Activated gamma-delta T cell treated with anti-CD3 and anti-CD28 coated beads, Interleukin-2, amount 50 U/mL, for 16 hours (primary cell): ENCODE measurements at regions not wholly inside any gene's neighbourhood (a gene's known extent, or its start where the extent isn't known, plus 50 kb on each side); places are given as distances from the start of the nearest gene placed in this dataset.

ENCODE experiments used
- DNase-seq: peaks from one replicate; pipeline ENCODE4 v3.0.0-alpha.2; 2020; ENCODE audit warnings: low read depth

DNA sequence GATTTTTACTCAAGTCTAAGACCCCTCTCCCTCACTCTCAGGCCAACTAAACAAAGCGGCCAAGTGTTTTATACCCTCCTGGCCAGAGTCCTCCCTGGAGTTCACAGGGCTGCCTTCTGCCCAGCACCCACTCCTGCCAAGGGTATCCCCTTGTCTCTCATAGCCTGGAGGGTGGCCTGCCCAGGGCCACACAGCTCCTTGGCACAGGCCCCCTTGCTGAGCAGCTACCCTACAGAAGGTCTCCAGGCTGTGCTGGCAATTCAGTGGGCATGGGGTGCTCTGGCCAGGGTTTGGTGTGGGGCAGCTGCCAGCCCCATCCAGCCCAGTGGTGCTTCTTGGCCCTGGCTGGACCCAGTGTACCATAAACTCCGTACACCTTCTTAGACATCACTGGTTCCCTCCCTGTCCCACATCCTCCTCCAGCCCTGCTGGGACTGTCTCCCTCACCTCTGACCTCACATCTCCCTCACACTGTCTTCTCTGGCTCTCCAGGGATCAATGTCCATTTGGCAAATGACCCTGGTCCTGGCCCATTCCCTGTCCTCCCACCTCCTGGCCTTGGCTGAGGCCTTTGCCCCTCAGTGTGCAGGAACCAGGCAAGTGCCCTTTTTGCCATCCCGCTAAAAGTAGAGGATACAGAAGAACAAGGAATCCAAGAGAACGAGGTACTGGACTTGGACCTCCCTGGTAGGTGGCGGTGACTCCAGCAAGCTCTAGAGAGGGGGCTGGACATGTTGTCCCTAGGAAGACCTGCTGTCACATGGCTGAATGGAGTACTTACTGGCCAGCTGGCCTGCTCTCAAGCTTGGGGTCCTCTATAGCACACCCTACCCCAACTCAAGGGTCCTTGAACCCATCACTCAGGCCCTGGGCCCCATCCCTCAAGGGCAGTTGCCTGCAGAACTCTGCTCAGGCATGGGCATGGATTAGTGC, 50.0 kb upstream of the TRPM1 start:
- no peak for DNase-seq

- DNase-seq, result no peak
Observed at GRCh38 chr15:31153531-31153930, 52.0 kb upstream of the TRPM1 start.

DNA sequence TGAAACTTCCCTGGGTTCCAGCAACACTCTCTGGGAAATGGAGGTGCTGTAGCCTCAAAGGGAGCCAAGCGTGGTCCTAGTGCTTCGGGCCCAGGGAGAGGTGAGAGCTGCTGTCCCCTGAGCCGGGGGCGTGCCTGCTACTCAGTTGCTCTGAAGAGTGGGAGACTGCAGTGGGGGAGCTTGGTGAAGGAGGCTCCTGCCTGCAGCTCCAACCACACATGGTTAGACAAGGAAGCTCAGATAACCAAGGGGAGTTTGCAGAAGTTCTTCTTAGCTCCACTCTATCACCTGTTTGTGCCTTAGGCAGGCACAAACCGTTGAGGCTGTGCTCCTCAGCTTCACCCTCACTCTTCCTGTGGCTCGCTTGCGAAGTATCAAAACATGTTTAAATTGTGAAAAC, 53.6 kb upstream of the TRPM1 start:
- DNase-seq, result no peak

GRCh38 chr15:31156226-31156625, 54.7 kb upstream of the TRPM1 start:
- DNase-seq, result no peak

DNA sequence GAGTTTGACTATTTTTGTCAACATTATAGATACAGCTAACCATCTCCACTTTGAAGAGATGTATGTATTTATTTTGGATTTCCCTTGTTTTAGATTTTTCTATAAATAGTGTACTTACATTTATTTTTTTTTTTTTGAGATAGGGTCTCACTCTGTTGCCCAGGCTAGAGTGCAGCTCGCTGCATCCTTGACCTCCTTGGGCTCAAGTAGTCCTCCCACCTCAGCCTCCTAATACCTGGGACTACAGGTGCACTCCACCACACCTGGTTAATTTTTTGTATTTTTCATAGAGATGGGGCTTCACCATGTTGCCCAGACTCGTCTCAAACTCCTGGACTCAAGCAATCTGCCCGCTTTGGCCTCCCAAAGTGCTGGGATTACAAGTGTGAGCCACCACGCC, 55.3 kb upstream of the TRPM1 start:
- DNase-seq, result no peak

DNA sequence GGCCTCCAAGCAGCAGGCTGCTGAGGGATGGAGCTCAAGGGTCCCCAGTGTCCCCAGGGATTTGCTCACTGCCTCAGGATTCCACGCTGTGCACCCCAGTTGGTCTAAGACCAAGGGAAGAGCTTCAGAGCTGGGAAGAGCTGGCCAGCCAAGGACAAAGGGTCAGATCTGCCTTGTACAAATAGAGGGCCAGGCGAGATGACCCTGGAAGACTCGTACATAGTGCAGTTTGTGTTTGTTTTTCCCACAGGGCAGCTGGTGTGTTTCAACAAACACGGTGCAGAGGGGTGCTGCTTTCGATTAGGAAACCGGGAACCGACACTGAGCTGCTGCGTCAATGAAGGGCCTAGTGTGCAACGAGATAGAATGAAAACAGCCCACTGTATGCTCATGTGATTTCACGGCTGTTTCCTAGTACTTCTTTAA, 56.1 kb upstream of the TRPM1 start:
- DNase-seq, result no peak

GRCh38 chr15:31158858-31159569, 57.5 kb upstream of the TRPM1 start:
- DNase-seq, result no peak

- no peak for DNase-seq
Observed at GRCh38 chr15:31159837-31160236, 58.3 kb upstream of the TRPM1 start.

GRCh38 chr15:31160297-31160696, 58.8 kb upstream of the TRPM1 start:
- DNase-seq, result no peak

- no peak for DNase-seq
Observed at GRCh38 chr15:31160740-31161495, 59.4 kb upstream of the TRPM1 start.

GRCh38 chr15:31161951-31162350, 60.4 kb upstream of the TRPM1 start:
- DNase-seq, result no peak

DNA sequence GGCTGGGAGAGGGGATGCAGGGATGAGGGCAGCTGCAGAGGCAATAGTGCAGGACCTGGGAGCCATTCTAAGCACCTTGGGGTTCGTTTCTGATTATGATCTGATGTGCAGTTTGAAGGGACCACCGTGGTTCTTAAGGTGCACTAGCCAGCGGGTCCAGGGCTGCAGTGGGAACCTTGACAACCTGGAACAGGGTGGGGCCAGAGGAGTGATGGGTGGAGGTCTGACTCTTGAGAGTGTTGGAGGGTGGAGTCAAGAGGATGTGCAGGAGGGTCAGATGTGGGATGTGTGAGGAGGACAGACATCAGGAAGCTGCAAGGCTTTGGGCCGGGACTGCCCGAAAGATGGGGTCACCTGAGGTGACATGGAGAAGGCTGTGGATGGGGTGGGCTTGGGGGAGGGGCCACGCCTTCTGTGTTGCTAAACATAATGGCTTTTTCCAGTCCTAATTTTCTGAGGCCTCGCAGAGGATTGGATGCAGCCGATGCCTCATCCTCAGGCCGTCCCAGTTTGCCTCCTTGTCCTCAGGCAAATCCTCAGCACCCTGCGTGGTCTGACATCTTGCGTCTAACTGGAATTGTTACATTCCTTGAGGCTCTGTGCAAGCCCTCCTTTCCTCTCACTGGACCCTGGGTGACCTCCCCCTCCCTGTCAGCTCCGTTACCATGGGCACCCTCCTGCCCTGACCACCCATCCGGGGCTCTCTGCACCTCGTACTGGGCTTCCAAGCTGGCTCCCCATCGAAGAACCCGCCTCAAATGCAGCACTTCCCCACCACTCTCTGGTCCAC, 61.4 kb upstream of the TRPM1 start:
- DNase-seq, result no peak

GRCh38 chr15:31163769-31164572, 62.4 kb upstream of the TRPM1 start:
- no peak for DNase-seq

DNA sequence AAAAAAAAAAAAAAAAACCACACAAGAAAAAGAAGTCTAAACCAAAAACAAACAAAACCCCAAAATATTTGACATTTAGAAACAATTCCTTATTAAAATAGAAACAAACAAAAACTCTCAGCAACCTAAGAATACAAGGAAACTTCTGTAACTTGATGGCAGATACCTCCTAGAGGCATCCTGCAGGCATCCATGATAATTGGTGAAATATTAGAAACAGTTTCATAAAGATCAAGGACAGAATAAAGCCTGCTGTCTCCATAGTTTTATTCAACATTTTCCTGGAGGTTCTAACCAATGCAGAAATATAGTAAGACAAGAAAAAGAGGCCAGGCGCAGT, 63.0 kb upstream of the TRPM1 start:
- DNase-seq, result no peak

DNA sequence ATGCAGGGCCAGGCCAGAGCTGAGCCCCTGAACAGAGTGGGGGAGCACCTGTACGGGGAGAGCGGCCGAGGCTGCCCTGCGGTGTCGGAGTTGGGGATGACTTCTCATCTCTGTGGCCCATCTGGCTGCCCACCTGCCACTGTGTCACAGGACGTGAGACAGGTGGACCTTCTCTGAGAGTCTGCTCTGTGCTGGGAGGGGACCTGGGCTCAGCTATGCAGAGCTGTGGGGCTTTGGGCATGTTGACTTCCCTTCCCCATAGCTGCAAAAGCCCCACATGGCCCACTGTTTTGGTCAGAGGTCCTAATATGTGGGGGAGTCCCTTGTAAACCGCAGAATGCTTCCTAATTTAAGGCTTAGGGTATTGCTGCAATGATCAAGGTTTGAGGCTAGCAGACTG, 68.0 kb upstream of the TRPM1 start:
- no peak for DNase-seq

- no peak for DNase-seq
Observed at GRCh38 chr15:31171731-31172130, 70.2 kb upstream of the TRPM1 start.

DNA sequence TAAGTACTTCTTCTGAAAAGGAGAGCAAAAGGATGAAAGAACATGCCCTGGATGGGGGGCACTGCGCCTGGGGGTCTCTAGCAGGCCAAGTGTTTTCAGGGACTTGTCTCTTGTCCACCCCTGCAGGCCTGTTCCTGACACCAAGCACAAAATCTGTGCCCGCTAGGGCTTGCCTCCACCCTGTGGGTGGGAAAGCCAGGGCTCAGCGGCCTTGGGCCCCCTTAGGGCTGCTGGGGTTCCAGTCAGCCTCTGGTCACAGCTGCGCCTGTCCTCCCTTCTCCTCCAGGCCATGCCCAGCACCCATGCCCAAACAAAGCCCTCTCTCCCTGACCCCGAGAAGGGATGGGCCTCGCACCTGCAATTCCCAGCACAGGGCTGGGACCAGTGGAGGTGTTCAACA, 71.1 kb upstream of the TRPM1 start:
- no peak for DNase-seq

DNA sequence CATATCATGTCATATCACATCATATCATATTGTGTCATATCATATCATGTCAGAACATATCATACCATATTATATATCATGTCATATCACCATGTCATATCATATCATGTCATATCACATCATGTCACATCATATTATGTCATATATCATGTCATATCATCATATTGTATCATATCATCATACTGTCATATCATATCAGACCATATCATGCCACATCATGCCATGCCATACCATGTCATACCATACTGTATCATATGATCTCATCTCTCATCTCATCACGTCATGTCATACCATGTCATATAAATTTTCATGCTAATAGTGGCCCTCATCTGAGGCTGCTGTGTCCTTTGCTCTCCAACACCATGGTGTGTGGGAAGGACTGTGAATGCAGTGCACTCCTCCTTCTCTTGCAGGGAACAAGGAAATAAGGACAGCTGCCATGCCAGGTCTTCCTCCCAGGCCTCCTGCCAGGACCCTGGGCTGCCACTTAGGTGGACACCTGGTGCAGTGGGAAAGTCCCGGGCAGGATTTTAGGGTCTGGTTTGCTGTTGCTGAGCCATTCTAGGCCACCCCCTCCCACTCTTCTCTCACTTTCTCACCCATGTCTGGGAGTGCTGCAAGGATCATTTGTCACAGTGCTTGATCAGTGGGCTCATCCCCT, 72.4 kb upstream of the TRPM1 start:
- DNase-seq, result no peak

- DNase-seq, result no peak
Observed at GRCh38 chr15:31175484-31175883, 74.0 kb upstream of the TRPM1 start.

DNA sequence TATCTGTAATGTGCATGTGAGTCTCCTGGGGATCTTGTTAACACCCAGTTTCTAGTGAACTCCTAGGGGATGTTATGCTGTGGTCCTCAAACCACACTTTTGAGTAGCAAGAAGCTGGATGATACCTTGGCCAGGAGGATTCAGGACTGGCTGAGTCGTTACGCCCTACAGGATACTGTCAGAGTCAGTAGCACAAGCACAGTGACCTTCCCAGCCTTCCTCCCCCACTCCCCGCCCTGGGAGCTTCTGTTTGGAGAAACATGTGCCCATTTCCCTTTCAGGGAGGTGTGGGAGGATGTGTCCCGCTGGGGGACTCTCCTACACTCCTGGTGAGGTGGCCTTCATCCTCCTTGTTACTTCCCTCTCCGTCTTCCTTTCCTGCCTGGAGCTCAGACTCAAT, 76.4 kb upstream of the TRPM1 start:
- no peak for DNase-seq

DNA sequence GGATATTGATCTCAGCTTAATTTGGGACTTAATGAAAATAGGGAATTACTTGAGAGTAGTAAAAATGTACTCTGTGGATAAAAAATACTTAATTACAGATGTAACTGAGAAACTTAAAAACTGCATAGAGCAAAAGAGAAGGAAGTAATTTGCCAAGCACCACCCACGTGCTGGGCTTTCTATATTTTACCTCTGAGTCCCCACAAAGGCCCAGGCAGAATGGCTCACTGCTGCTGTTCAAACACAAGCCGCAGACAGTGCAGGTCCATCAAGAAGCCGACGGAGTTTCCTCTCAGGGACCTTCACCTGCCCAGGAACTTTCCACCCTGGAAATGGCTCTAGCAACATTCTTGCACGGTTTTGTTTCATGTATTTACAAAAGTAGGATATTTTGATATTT, 77.2 kb upstream of the TRPM1 start:
- no peak for DNase-seq
